ENCODE measurements at regions not wholly inside any gene's neighbourhood (a gene's known extent, or its start where the extent isn't known, plus 50 kb on each side); places are given as distances from the start of the nearest gene placed in this dataset.

DNA sequence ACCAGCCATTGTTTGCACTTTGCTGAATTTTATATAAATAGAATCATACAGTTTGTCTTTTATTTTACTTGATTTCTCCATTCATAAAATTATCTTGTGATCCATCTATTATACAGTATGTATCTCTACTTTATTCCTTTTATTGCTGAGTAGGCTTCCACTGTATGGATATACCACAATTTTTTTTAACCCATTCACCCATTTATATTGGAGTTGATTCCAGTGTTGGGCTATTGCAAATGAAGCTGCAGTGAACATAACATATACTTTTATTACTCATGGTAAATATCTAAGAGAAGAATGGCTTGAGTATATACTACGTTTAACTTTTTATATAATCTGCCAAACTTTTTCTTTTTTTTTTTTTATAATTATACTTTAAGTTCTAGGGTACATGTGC lies 463.6 kb downstream of the ETNK1 start:
- TF ChIP-seq POLR2A (IDR thresholded peaks at IDR 0.05) (no peak), CTCF (IDR thresholded peaks at IDR 0.05) (no peak), POLR2AphosphoS5 (IDR thresholded peaks at IDR 0.05) (no peak)
